ENCODE measurements at regions not wholly inside any gene's neighbourhood (a gene's known extent, or its start where the extent isn't known, plus 50 kb on each side); places are given as distances from the start of the nearest gene placed in this dataset.

- no peak for TF ChIP-seq CTCF (IDR thresholded peaks at IDR 0.05; ENCODE audit: low read depth, low read length, missing input control)
- no peak for TF ChIP-seq TAF1 (conservative IDR thresholded peaks at IDR 0.05)
- no peak for TF ChIP-seq FOXA1 (IDR thresholded peaks at IDR 0.05)
- TF ChIP-seq NR2F2 (IDR thresholded peaks at IDR 0.05) = no peak
- TF ChIP-seq MAX (IDR thresholded peaks at IDR 0.05) = no peak
- TF ChIP-seq REST (IDR thresholded peaks at IDR 0.05) = no peak
- no peak for TF ChIP-seq RXRA (IDR thresholded peaks at IDR 0.05)
- no peak for TF ChIP-seq GABPA (IDR thresholded peaks at IDR 0.05 in 1 of 2, conservative IDR thresholded peaks at IDR 0.05 in 1 of 2)
- no peak for TF ChIP-seq JUND (IDR thresholded peaks at IDR 0.05)
- no peak for TF ChIP-seq SP1 (IDR thresholded peaks at IDR 0.05)
- no peak for TF ChIP-seq ZBTB33 (IDR thresholded peaks at IDR 0.05)
Observed at GRCh38 chr2:37764739-37765138, 93.3 kb upstream of the CDC42EP3 start.
